HG03066 (cell line): ENCODE measurements at regions not wholly inside any gene's neighbourhood (a gene's known extent, or its start where the extent isn't known, plus 50 kb on each side); places are given as distances from the start of the nearest gene placed in this dataset.

ENCODE experiments used
- ATAC-seq: cut with Tn5 transposase; IDR thresholded peaks from one replicate; pipeline ENCODE4 v1.9.1; 2021; ENCODE audit warnings: low read depth; ENCODE audit not compliant: unreplicated experiment

DNA sequence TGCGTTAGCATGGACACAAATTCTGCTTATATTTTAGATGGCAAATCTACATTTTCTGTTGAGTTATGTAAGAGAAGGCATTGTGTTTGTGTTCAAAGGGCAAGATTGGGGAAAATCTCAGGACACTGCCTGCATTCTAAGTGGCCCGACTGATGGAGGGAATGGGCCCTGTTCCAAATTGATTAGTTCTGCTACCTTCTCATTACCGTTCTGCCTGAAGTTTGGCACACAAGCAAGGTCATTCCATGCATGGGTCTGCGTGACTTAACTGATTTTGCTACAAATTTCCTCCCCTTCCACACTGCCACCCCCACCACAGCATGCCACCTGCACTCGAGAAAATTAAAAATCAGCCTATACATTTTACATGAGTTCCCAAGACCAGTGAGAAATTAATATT is 409.9 kb downstream of the BRINP1 start:
- no peak for ATAC-seq

GRCh38 chr9:118961857-118962256 is 407.4 kb downstream of the BRINP1 start:
- no peak for ATAC-seq

DNA sequence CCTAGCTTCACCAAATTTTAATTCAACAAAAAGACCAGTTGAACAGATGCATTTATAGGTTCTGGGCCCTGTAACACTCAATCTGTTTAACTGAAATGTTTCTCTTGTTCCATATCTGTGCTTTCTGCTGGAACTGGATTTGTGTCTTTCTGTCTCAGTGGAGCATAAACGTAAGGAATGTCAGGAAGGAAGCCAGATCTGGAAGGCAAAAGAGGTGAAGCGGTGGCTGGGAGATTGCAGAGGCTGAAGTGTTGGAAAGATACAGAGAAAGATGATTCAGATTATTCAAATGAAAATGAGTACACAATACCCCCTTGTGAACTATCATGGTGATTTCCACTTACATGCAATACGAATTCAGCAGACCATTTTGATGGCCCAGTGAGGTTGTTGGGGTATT is 406.8 kb downstream of the BRINP1 start:
- no peak for ATAC-seq

DNA sequence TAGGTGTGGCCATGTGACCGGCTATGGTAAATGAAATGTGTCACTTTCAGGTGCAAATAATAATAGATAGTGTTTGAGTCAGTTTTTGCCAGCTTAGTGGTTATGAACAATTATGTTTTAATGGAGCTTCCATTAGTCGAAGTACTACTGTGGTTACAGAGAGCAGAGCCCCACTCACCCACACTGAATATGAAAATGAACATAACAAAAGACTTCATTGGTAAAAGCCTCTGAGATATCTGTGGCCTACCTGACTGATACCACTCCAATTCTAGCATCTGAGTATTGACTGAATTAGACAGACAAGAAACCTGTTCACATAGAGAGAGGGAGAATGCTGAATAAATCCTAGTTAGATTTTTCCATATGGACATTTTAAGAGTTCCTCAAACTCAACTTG is 405.6 kb downstream of the BRINP1 start:
- no peak for ATAC-seq

DNA sequence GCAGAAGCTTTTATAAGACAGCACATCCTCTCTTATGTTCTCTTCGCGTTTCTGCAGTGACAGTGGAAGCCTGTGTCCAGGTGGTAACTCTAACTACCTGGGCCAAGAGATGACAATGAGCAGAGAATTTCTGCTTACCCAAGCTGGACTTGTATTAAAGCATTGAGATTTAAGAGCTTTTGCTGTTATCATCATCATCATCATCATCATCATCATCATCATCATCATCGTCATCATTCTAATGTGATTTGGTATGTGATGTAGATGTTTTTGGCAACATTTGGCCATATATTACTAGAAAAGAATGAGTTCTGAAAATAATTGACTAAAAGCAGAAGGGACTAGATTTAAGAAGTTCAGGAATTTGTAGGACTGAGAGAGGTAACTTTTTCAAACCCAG is 401.3 kb downstream of the BRINP1 start:
- no peak for ATAC-seq

DNA sequence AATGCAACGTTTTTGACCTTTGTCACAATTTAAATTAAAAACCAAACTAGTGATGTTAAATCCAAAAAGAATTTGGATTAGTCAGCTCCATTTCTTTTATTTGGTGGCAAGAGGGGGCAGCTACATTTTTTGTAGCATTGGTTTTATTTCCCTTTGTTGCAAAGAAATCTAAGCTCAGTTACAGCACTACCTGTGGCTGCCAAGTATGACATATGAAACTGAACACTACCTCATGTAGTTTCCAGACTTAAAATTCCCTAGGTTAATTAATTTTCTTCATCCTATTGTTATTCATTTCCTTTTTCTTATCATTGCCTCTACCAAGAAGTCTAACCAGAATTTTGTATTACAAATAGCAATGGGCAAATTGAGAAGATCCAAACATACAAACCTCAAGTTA is 393.5 kb downstream of the BRINP1 start:
- ATAC-seq = no peak

DNA sequence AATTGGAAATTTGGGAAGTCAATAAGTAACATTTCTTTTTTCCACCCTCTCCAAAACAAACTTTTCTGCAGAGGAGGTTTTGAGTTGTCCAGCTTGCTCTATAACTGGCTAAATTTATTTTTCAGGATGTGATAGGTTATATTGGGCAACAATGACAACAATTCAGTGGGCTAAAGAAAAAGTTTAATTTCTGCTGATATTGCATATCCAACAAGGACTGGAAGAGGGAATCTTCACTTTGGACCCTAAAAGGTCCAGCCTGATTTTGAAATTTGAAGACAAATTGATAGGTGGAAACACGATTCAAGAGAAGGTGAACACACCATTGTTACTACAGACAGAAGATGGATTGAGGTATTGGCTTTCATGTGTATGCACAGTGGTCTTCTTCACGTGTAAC is 393.1 kb downstream of the BRINP1 start:
- no peak for ATAC-seq

DNA sequence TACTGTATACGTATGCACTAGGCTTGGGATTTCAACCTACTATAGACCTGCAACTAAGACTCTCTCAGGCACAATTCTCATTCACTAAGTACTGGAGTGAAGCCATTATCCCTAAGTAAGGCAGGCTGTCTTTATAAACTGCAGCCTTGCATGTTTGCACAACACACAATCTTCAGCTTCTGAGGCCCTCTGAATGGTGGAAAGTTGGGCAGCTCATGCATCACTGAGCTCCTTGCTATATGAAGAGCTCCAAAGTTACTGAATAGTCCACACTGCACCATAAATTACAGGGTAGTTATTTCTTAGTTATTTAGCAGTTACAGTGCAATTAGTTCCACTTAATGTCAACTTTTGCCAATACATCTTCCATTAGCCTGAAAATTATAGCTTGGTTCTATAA is 384.6 kb downstream of the BRINP1 start:
- no peak for ATAC-seq

DNA sequence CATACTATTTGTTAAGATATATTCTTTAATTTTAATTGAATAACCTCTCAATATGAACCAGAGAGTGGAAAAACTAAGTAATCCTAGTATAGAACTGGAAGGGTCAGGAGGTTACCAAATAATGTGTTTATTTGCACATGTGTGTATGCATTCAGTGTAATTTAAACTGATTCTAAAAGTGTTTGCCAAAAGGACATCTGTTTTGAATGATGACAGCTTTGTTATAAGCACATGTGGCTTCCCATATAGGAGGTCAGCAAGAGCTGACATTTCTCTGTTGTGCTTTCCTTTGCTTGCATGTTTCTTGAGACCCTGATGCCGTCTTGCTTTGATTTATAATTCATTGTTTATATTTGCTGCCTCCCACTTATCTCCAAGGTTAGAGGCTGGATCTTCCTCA is 383.4 kb downstream of the BRINP1 start:
- no peak for ATAC-seq

DNA sequence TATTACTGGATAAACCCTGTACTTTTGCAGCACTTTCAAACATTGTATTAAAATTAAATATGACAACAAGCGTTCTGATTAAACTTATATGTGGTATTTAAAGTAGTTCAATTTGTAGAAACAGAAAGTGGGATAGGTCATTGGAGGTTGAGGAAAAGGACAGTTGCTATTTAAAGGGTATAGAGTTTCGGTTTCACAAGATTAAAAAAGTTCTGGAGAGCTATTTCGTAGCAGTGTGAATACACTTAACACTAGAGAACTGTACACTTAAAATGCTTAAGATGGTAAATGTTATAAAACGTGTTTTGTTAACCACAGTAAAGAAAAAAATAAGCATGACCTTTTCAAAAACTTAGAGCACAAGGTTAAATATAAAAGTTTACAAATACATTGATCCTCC is 382.1 kb downstream of the BRINP1 start:
- no peak for ATAC-seq

GRCh38 chr9:118990949-118991348 is 378.3 kb downstream of the BRINP1 start:
- no peak for ATAC-seq

DNA sequence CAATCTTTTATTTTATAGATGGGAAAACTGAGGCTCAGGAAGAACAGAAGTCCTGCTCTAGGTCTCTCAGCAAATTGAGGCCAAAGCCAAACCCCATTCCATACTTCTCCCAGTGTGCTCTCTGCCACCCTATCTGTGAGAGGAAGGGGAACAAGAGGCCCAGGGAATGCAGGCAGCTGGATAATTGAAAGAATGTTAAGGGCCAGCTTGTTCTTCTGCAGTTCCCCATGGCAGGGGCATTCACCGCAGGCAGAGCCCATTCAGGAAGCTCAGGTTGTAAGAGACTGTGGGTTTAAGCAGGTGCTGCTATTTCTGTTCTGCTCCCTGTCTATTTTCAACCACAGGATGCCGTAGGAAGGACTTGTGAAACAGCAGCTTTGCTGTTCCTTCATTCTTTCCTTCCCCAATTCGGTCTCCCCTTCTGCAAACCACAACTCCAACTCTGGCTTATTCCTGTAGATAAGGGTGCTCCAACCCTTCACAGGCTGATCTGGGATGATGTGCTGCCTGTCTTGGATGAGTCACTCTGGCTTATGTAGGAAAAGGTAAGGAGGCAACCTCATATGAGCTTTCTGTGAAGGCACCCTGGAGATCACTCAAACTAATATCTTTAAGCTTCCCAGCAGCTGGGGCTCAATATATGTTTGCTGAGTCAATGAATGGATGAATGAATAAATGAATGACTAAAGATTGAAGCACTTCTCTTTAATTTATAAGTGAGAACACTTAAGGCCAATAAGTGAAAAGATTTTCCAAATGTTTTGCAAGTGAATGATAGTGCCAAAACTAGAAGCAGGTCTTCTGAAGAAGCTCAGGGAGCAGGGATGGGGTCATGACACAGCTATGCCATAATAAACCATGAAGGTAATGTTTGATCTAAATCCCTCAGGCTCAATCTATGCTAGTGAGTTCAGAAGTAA is 377.6 kb downstream of the BRINP1 start:
- ATAC-seq = no peak

DNA sequence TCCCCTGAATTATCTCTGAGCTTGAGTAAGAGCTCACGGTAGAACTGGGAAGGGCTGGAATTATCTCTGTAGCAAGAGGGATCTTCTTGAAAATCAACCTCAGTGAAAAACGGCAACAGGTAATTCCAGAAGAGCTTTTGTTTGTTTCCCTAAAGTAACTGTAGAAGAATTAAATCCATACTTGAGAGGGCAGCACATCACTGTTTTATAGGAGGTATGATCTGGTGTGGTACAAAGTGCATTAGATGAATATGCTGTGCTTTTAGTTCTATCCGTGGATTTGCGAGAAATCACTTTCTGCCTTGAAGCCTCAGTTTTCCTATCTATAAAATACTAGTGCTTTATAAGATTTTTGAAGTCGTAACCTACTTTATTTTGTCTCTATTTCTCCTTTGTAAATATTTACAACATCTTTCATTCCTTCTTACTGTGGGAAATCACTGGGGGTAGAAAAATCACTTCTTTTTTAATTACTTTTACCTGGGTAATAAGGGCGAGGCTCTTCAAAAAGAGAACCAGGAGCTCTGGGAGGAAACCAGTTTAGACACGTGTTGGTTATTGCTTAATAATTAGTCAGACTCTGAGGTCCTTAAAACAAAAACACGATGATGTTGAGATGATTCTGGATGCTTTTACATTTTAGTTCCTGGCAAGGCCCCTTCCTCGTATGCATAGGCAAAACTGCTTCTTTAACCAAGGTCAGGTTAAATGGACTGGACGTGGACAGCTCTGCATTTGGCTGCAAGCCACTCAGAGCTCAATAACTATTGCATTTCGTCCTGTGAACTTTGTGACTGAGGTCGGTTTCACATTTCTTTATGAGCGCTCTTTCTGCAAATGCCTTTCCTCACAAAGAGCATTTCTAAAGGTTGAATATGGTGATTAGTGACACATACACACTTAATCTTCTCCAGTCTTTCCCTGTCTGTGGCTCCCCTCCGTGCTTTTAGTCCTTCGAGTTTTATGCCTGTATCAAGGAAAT is 376.1 kb downstream of the BRINP1 start:
- no peak for ATAC-seq

DNA sequence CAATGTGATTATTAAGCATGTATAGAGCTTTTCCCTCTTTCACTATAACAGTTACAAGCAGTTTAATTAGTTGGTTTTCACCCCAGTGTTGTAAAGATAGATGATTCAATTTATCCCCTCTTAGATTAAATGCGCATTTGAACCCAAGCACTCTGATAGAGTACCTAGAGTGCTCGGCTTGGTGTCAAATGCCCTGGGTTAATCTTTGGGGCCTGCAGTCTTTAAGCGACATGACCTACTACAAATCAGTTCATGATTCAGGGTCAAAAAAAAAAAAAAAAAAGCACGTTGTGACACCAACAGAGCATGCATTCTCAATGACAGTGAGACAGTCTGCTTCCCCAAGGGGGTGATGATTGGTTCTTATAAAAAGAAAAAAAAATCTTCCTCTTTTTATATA is 375.3 kb downstream of the BRINP1 start:
- no peak for ATAC-seq

DNA sequence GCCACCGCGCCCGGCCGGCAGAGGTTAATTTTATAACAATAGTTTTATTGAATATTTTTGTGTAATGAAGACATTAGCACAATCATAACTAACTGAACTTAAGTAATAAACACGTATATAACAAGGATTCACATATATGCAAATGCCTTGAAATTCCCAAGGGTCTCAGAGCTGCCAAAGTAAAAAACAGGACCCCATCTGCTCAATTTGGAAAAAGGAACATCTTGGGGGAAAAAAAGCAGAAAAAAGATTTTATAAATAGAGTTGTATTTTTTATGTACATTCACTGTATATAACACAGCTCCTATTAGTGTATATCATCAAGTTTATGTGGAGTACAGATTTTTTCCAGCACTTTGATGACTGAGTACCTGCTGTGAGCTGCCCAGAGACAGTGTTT is 366.7 kb downstream of the BRINP1 start:
- no peak for ATAC-seq

DNA sequence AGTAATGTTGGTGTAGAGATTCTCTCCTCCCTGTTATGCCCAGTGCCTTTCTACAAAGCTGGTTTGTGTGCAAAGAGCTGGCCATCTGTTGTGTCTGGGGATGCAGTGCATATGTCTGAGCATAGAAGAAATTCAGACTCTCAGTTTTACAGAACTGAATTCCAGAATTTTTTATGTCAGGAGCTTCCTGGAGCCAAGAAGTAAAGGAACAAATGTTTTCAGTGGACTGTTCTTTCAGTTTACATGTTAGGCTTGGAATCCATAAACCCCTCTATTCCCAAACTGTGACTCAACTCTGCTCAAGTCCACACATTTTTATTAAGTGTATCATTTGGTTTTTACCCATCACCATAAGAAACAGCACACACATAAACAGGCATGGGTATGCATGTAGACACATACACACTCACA is 366.0 kb downstream of the BRINP1 start:
- no peak for ATAC-seq

DNA sequence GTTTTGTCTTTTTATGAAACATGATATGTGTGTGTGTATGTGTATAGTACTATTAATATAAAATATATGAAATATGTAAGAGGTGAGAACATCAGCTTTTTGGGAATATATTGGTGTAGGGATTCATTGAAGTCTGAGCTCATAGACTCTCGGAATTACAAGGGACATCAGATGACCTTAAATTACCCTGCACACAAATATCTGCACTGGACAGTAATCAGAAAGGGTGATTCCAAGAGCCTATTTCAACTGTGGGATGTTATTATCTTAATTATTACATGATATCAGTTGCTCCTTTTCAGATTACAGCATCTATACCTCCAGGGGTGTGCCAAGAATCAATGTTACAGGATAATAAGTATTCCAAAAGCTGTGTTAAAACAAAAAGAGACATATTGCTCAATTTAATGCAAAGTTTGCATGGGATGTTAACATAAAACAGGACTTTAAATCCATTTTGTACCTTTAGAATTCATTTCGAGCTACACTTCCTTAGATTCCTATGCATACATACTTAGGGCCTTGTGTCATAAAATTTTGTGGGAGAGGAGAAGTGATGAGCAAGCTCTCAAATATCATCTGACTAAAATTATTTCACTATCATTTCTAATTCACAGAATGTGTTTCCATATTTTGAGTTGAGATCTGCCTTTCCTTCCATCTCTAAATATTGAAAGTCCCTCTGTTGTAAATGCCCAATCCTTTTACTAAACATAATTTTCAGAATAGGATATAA is 365.2 kb downstream of the BRINP1 start:
- no peak for ATAC-seq

DNA sequence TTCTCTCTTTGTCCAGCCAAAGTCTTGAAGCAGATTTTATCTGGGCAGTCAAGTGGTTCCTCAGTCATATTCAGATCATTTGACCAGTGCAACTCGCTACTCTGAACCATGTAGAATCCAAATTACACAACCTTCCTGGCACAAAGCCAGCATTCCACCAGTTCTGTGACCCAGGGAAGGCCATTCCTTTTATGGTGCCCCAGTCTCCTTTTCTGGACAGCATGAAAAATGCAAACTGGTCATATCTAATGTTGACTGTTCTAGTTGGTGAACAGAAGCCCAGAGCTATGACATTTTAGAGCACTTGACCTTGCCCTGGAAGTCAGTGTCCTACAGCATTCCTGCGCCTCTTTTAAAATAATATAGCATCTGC is 364.6 kb downstream of the BRINP1 start:
- ATAC-seq = no peak

- no peak for ATAC-seq
Observed at GRCh38 chr9:119005162-119005561, 364.1 kb downstream of the BRINP1 start.

DNA sequence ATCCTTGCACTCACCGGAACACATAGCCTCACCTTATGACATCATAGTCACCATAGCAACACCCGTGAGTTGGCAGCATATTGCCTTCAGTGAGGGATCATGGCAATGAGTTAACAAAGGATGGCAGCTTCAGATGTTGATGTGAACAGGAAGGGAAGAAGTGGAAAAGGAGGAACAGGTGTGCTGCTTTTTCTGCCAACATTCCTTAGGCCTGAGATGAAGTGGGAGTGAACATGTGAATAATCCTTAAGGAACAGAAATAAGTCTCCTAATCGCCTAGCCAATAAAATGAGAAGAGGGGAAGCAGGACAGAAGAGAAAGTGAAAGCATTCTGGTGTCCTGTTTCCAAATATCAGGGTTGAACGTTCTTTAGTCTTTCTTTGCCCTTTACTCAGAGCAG is 360.0 kb downstream of the BRINP1 start:
- ATAC-seq = no peak

DNA sequence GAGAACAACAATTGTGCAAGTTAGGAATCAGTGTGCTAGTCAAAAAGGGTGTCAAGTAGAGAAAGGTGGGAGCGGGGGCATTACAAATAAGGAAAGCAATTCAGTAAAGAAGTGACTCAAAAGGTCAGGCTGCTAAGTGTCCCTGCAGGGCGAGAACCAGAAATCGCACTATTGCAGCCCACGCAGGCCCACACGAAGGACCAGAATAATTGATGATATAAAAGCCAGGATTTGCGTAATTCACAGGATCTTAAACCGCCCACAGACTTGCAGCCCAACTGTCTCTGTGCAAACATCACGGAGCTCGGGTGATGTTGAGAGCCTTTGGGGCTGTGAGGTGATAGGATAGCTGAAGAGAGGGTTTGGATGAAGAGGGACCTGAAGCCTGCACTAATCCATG is 349.0 kb downstream of the BRINP1 start:
- ATAC-seq = no peak
